Aorta (tissue), 5 donors: ENCODE measurements at regions not wholly inside any gene's neighbourhood (a gene's known extent, or its start where the extent isn't known, plus 50 kb on each side); places are given as distances from the start of the nearest gene placed in this dataset.

Source experiments
- ATAC-seq: fragments of 200-7000 bp; cut with Tn5 transposase; one replicate; pipeline ENCODE4 v1.9.1; 2022; ENCODE audit warnings: moderate library complexity; ENCODE audit not compliant: low FRiP score
- DNase-seq, 2 donors: peaks; one replicate each; pipeline ENCODE4 v3.0.0-alpha.2; 2020
- H3K27ac ChIP-seq, 2 donors: one replicate each; pipeline ENCODE4 v1.5.1; 2013; ENCODE audit warnings: low read length in 2 of 2, mild to moderate bottlenecking in 2 of 2, moderate library complexity in 2 of 2, control low read depth in 1 of 2, inconsistent platforms in 1 of 2, low read depth in 1 of 2
- H3K27me3 ChIP-seq, 2 donors: one replicate each; pipeline ENCODE4 v1.6.1; 2013; ENCODE audit warnings: control low read depth in 1 of 2, low read length in 1 of 2, mild to moderate bottlenecking in 1 of 2, moderate library complexity in 1 of 2; ENCODE audit not compliant: insufficient read depth in 2 of 2, control insufficient read depth in 1 of 2
- H3K36me3 ChIP-seq, 2 donors: one replicate each; pipeline ENCODE4 v1.6.1; 2013; ENCODE audit warnings: control low read depth in 1 of 2, low read length in 1 of 2, mild to moderate bottlenecking in 1 of 2; ENCODE audit not compliant: insufficient read depth in 2 of 2, control insufficient read depth in 1 of 2
- H3K4me1 ChIP-seq, 2 donors: one replicate each; pipeline ENCODE4 v1.6.1; 2013; ENCODE audit warnings: low read length in 2 of 2, control low read depth in 1 of 2, mild to moderate bottlenecking in 1 of 2, moderate library complexity in 1 of 2; ENCODE audit not compliant: insufficient read depth in 2 of 2, control insufficient read depth in 1 of 2
- H3K4me3 ChIP-seq, 2 donors: one replicate each; pipeline ENCODE4 v1.5.1; 2013; ENCODE audit warnings: low read length in 2 of 2, control low read depth in 1 of 2, mild to moderate bottlenecking in 1 of 2
- H3K9me3 ChIP-seq: one replicate; pipeline ENCODE4 v1.6.1; 2013; ENCODE audit warnings: mild to moderate bottlenecking, low read length; ENCODE audit not compliant: control insufficient read depth
- WGBS, 2 donors: extraction: QIAGEN DNeasy Blood & Tissue Kit; methylation state at CpG; one replicate each; pipeline ENCODE4 v1.1.7; 2013; 5-methylcytosine and 5-hydroxymethylcytosine counted together
- intact Hi-C, 2 donors: fragments of 100-400 bp; cut with DNase I; formaldehyde crosslinking; loops; one replicate each; pipeline versions ENCODE4 v1.14.2 to v1.15.0; 2022
- donor health status: healthy with polysubstance abuse.
- donor health status: Bipolar disorder and iron deficiency.
- donor health status: DM: no; HTN: no; CAD: no.
- donor health status: DM: no; HTN: no; CAD: no.
- donor health status: DM: yes; HTN: yes; CAD: no.

DNA sequence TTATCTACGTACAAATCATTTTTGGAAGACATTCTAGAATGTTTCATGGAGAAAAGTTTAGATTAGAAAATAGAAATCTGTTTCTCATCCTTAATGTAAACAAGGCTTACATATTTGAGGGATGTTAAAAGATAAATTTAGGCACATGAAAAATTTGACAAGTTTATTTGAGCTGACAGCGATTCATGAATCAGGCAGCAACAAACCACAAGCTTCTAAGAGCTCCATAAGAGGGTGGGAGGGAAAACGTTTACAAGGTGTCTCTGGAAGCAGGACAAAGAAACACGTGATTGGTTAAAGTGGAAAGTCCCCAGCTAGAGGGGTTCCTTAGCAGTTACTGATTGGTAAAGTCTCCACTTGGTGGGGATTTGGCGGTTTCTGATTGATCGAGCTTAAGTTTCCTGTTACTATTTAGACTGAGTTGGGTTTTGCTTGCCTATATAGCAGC lies 228.9 kb upstream of the PITRM1 start:
- Histone ChIP-seq H3K9me3 (no peaks in the 10 kb centered on the region), H3K36me3 (no peaks in the 10 kb centered on the region), H3K4me3 (no peak overlapping the region), H3K27me3 (no peaks in the 10 kb centered on the region), H3K27ac (no peak overlapping the region), H3K4me1 (peaks cover 0 to 3% of the 10 kb centered on the region in 2 donors)
- ATAC-seq, result no peak
- 54 to 62% methylated on average over 6 of the region's 6 CpGs for WGBS, 2 donors
- no peak for DNase-seq
- intact Hi-C loops, result no loop called here

DNA sequence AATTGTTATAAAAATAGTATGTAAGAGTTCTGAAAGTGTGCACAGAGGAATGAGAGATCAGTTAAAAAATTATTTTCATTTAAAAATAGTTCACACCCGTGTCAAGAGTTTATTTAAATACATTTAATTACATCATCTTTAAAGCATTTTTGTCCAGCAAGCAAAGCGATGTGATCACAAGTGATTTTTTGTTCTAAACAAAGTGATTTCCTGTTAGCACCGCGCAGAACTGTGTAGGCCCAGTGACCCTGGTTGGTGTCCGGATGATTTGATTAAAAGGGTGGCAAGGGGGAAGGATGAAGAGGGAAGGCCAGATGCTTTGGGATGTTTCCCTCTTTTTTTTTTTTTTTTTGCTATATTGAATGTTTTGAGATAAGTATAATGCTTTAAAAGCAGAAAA lies 227.8 kb upstream of the PITRM1 start:
- peaks cover 0 to 3% of the 10 kb centered on the region in 2 donors for H3K4me1 ChIP-seq
- no peaks in the 10 kb centered on the region for H3K27me3 ChIP-seq
- H3K9me3 ChIP-seq, result no peaks in the 10 kb centered on the region
- WGBS, 2 donors, result 6 to 7% methylated on average over 5 of the region's 5 CpGs
- H3K36me3 ChIP-seq, result no peaks in the 10 kb centered on the region
- intact Hi-C loops, result no loop called here
- ATAC-seq (no peak), DNase-seq (no peak)
- no peak overlapping the region for H3K4me3 ChIP-seq
- H3K27ac ChIP-seq, result no peak overlapping the region

DNA sequence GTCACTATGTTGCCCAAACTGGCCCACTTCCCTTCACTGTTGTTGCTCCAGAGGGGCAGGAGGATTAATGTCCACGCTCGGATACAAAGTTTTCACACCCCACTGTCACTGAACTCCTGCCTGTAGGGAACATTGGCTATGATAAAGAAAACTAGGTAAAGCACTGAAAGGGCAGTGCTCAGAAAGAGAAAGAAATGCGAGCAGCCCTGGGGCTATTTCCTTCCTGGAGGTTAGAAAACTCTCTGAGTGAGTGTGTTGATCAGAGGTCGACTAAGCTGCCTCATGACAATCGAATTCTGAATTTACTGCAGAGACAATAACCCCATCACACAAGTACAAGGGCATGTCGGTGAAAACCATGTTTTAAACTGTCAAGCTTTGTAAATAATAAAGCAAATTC lies 227.2 kb upstream of the PITRM1 start:
- H3K9me3 ChIP-seq, result no peaks in the 10 kb centered on the region
- 54 to 61% methylated on average over 6 of the region's 6 CpGs for WGBS, 2 donors
- no peaks in the 10 kb centered on the region for H3K36me3 ChIP-seq
- peaks cover 0 to 3% of the 10 kb centered on the region in 2 donors for H3K4me1 ChIP-seq
- no peak overlapping the region for H3K27ac ChIP-seq
- no peak overlapping the region for H3K4me3 ChIP-seq
- DNase-seq, result no peak
- ATAC-seq, result no peak
- intact Hi-C loops, result no loop called here
- H3K27me3 ChIP-seq, result no peaks in the 10 kb centered on the region

DNA sequence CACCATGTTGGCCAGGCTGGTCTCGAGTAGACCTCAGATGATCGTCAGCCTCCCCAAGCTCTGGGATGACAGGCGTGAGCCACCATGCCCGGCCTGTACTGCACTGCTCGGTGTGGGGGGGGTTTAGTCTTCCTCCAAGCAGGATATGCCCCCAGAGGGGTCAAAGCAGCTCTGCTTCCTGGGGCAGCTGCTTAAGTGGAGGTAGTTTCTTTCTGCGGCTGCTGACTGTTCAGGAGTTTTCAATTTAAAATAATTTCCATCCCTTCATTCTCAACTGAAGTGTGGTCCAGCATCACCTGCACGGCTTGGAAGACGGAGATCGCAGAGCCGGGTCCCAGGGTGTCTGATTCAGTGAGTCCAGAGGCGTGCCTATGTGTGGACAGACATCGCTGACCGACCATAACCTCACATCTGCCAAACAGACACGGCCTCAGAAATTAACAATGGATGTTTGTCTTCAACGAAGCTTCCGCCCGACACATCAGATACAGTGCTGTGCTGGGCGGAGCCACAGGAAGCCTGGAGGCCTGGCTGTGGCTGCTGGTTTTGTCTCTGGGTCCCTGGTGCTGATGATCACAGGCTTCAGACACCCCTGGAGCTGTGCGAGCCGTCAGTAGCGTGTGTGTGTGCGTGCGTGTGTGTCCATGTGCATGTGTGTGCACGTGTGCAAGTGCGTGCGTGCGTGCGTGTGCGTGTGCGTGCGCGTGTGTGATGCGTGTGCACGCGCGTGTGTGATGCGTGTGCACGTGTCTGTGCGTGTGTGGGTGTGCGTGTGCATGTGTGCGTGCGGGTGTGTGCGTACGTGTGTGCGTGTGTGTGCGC lies 226.5 kb upstream of the PITRM1 start:
- no peaks in the 10 kb centered on the region for H3K36me3 ChIP-seq
- 95% methylated on average over 46 of the region's 46 CpGs for WGBS, 2 donors
- no peaks in the 10 kb centered on the region for H3K9me3 ChIP-seq
- H3K27me3 ChIP-seq, result no peaks in the 10 kb centered on the region
- DNase-seq (no peak), ATAC-seq (no peak)
- no peak overlapping the region for H3K27ac ChIP-seq
- H3K4me1 ChIP-seq, result peaks cover 0 to 3% of the 10 kb centered on the region in 2 donors
- H3K4me3 ChIP-seq, result no peak overlapping the region
- intact Hi-C loops, result no loop called here

DNA sequence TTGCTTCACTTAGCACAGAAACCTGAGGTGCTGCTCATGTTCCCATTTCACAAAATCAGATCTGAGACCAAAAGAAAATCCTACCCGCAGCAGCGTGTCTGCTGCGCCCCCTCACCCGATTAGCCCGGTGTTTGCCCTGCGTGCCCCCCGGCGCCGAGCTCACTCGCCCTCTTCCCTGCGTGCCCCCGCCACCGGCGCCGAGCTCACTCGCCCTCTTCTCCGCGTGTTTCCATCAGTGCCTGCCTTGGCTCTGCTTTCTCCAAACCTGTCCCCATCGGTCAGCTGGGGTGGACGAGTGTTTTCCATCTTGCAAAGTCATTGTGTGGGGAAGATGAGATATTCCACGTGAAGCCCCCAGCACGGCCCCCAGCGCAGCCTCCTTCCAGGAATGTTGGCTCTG lies 225.3 kb upstream of the PITRM1 start:
- ATAC-seq (no peak), DNase-seq (peak in 1 of 2 donors; percentile 69)
- H3K4me3 ChIP-seq, result no peak overlapping the region
- no peaks in the 10 kb centered on the region for H3K27me3 ChIP-seq
- H3K27ac ChIP-seq, result no peak overlapping the region
- WGBS, 2 donors, result 94 to 95% methylated on average over 23 of the region's 23 CpGs
- H3K9me3 ChIP-seq, result no peaks in the 10 kb centered on the region
- no peaks in the 10 kb centered on the region for H3K36me3 ChIP-seq
- intact Hi-C loops, result no loop called here
- peaks cover 0 to 3% of the 10 kb centered on the region in 2 donors for H3K4me1 ChIP-seq

DNA sequence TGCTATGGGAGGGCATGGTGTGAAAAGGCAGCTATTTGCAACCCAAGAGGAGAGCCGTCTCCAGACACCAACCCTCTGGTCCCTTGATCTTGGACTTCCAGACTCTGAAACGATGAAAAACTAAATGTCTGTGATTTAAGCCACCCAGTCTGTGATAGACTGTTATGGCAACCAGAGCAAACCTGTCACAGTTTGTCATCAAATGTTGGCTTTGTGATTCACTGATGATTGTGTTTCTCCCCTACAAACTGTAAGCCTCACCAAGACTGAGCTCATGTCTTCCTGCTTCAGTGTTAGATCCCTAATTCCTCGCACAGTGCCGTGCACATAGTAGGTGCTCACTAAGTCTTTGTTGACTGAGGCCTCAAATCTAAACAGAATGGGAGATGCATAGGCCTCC lies 224.6 kb upstream of the PITRM1 start:
- Histone ChIP-seq H3K27me3 (no peaks in the 10 kb centered on the region), H3K36me3 (no peaks in the 10 kb centered on the region), H3K27ac (no peak overlapping the region), H3K9me3 (no peaks in the 10 kb centered on the region), H3K4me3 (no peak overlapping the region), H3K4me1 (peaks cover 0 to 3% of the 10 kb centered on the region in 2 donors)
- WGBS, 2 donors, result 70% methylated on average over 4 of the region's 4 CpGs
- DNase-seq (no peak), ATAC-seq (no peak)
- intact Hi-C loops, result no loop called here

DNA sequence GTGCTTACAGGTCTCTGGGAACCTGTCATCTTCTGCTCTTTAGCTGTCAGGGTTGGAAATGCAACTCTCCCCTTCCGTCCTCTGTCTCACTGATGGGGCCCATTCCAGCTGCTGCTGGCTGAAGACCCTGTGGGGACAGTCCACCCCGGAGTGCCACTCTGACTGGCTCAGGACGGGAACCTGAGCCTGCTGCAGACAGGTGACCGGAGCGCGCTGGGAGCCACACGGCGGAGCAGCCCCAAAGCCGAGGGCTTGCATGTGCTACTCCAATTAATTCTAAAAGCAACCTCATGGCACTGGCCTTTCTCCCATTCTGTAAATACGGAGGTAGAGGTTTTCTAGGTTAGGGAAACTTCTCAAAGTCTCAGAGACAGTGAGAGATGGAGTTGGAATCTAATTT lies 223.5 kb upstream of the PITRM1 start:
- ATAC-seq (no peak), DNase-seq (no peak)
- no peaks in the 10 kb centered on the region for H3K27me3 ChIP-seq
- intact Hi-C loops, result no loop called here
- no peaks in the 10 kb centered on the region for H3K36me3 ChIP-seq
- WGBS, 2 donors, result 82 to 87% methylated on average over 10 of the region's 10 CpGs
- H3K4me3 ChIP-seq, result no peak overlapping the region
- H3K9me3 ChIP-seq, result no peaks in the 10 kb centered on the region
- H3K4me1 ChIP-seq, result peaks cover 0 to 3% of the 10 kb centered on the region in 2 donors
- H3K27ac ChIP-seq, result no peak overlapping the region

DNA sequence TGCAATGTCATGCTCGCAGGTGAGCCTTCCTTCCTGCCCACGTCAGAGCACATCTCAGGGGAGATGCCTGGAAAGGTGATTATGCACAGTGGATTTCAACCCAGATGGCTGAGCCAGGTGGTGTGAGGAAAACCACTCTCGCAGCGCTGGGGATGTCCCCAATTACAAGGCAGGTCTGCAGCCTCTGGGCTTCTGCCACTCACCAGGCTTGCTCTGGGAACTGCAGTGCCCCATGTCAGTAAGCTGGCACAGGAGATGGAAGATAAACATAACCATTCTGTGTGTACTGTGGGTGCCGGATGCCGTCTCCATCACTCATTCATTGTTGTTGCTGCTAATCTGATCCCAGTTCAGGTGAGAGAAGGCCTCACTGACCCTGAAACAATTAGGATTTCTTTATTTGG lies 222.9 kb upstream of the PITRM1 start:
- no peaks in the 10 kb centered on the region for H3K36me3 ChIP-seq
- 28 to 31% methylated on average over 6 of the region's 6 CpGs for whole genome bisulfite sequencing, 2 donors
- no peak overlapping the region for H3K27ac ChIP-seq
- ATAC-seq (no peak), DNase-seq (peak in 1 of 2 donors; percentile 74)
- H3K9me3 ChIP-seq, result no peaks in the 10 kb centered on the region
- peaks cover 0 to 3% of the 10 kb centered on the region in 2 donors for H3K4me1 ChIP-seq
- H3K27me3 ChIP-seq, result no peaks in the 10 kb centered on the region
- intact Hi-C loops, result no loop called here
- H3K4me3 ChIP-seq, result no peak overlapping the region

DNA sequence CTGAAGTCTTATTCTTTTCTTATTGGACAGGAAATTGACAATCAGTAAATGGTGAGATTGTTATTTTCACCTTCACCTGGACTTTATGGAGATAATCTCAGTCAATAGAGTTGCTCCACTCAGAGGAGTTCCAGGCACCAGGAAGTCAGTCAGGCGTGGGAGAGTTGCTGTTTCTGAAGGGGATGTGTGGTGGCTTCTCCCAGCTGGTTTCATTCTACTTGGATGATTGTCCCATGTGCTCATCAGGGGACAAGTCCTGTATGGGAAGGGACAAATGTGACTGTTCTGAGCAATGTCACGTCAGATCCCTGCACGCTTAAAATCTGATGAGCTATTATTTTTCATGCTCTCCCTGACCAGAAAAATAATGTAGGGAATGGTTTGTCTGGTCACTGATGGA lies 222.5 kb upstream of the PITRM1 start:
- Histone ChIP-seq H3K36me3 (no peaks in the 10 kb centered on the region), H3K9me3 (no peaks in the 10 kb centered on the region), H3K27ac (no peak overlapping the region), H3K4me3 (no peak overlapping the region), H3K4me1 (peaks cover 0 to 3% of the 10 kb centered on the region in 2 donors), H3K27me3 (no peaks in the 10 kb centered on the region)
- no peak for ATAC-seq
- intact Hi-C loops, result no loop called here
- WGBS, 2 donors, result 90 to 92% methylated on average over 3 of the region's 3 CpGs
- no peak for DNase-seq
